Stimulated activated naive CD8-positive, alpha-beta T cell treated with anti-CD3 and anti-CD28 coated beads, Interleukin-15, Interleukin-2, amounts not matched to agents 100 ng/mL and 50 ng/mL, for 24 hours (primary cell): ENCODE measurements at regions not wholly inside any gene's neighbourhood (a gene's known extent, or its start where the extent isn't known, plus 50 kb on each side); places are given as distances from the start of the nearest gene placed in this dataset.

ENCODE experiments used
- H3K27ac Mint-ChIP-seq: one replicate; pipeline ENCODE4 v1.8.0; 2021; ENCODE audit warnings: mild to moderate bottlenecking, mixed read lengths
- H3K27me3 Mint-ChIP-seq: one replicate; pipeline ENCODE4 v1.8.0; 2021; ENCODE audit warnings: mixed read lengths
- H3K36me3 Mint-ChIP-seq: one replicate; pipeline ENCODE4 v1.8.0; 2021; ENCODE audit warnings: low read depth, mixed read lengths
- H3K4me1 Mint-ChIP-seq: one replicate; pipeline ENCODE4 v1.8.0; 2021; ENCODE audit warnings: low read depth, mixed read lengths
- H3K4me3 Mint-ChIP-seq: one replicate; pipeline ENCODE4 v1.8.0; 2021; ENCODE audit warnings: mild to moderate bottlenecking, mixed read lengths
- H3K9me3 Mint-ChIP-seq: one replicate; pipeline ENCODE4 v1.8.0; 2021; ENCODE audit warnings: mixed read lengths

- H3K9me3 Mint-ChIP-seq: no peaks in the 10 kb centered on the region
- H3K27me3 Mint-ChIP-seq: no peaks in the 10 kb centered on the region
- no peaks in the 10 kb centered on the region for H3K36me3 Mint-ChIP-seq
- H3K27ac Mint-ChIP-seq: no peak overlapping the region
- H3K4me1 Mint-ChIP-seq: peaks cover 19% of the 10 kb centered on the region
- H3K4me3 Mint-ChIP-seq: no peak overlapping the region
These were observed 178.5 kb upstream of the TRIB2 start for GRCh38 chr2:12538138-12538694.

GRCh38 chr2:12539336-12539735, 177.4 kb upstream of the TRIB2 start:
- no peaks in the 10 kb centered on the region for H3K27me3 Mint-ChIP-seq
- H3K36me3 Mint-ChIP-seq: no peaks in the 10 kb centered on the region
- peaks cover 16% of the 10 kb centered on the region for H3K4me1 Mint-ChIP-seq
- no peak overlapping the region for H3K4me3 Mint-ChIP-seq
- no peaks in the 10 kb centered on the region for H3K9me3 Mint-ChIP-seq
- H3K27ac Mint-ChIP-seq: no peak overlapping the region

- peaks cover 12% of the 10 kb centered on the region for H3K4me1 Mint-ChIP-seq
- no peak overlapping the region for H3K27ac Mint-ChIP-seq
- H3K36me3 Mint-ChIP-seq: no peaks in the 10 kb centered on the region
These were observed 176.8 kb upstream of the TRIB2 start for GRCh38 chr2:12539776-12540562.

GRCh38 chr2:12543076-12543977, 173.4 kb upstream of the TRIB2 start:
- Mint-ChIP-seq H3K4me1 (peaks cover 8% of the 10 kb centered on the region), H3K27me3 (no peaks in the 10 kb centered on the region), H3K4me3 (no peak overlapping the region), H3K27ac (no peak overlapping the region), H3K9me3 (no peaks in the 10 kb centered on the region), H3K36me3 (no peaks in the 10 kb centered on the region)

More at GRCh38 chr2:12539776-12540562, 176.8 kb upstream of the TRIB2 start:
- Mint-ChIP-seq H3K4me3 (no peak overlapping the region), H3K9me3 (no peaks in the 10 kb centered on the region), H3K27me3 (no peaks in the 10 kb centered on the region)

DNA sequence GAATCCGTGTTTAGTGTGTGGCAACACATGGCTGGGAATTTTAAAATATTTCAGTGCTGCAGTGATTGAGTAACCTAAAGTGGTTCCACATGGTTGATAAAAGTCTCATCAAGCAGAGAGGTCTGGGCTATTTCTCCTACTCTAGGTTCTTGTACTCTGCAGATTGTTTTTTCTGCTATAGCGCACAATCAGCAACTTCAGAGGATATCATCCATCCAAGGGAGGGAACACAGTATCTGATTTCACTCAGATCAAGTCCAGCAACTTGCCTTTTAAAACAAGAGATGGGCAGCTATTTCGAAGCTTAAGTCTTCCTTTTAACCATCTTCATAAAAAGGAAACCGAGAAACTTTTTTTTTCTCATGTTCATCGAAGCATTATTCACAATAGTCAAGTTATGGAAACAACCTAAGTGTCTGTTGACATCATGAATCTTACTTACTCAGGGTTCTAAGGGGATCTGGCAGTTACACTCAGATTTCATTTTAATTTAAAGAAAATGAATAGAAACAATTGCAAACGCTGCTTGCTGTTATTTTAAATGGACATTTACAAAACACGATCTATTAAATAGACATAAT, 172.7 kb upstream of the TRIB2 start:
- Mint-ChIP-seq H3K27me3 (no peaks in the 10 kb centered on the region), H3K4me3 (no peak overlapping the region), H3K9me3 (no peaks in the 10 kb centered on the region)

DNA sequence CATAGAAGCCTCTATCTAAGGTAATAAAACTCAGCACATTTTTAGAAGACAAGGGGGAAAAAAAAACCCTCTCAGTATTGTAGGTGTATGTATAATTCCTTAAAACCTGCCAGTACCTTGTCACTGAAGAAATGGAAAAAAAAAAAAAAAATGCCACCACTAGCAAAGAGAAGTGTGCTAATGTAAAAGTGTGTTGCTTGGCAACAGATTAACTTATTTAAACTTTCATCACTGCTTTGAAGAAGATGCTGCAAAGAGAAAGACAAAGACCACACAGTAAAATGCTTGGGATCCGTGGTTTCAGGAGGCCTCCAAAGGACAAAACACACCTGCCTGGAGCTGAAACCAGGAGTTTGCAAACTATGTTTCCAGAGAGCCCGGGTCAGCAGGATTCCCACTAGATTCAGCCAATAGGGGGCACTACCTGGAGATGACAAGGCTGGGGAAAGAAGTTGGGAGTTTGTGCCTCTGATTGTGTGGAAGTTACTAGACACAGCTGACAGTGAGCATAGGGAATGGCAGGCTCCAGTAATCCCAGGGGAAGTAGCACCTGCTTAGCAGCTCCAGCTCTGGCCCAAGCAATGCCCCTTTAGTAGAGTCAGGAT, 169.1 kb upstream of the TRIB2 start:
- Mint-ChIP-seq H3K27ac (no peak overlapping the region), H3K4me3 (no peak overlapping the region), H3K9me3 (peaks cover 8% of the 10 kb centered on the region), H3K27me3 (no peaks in the 10 kb centered on the region), H3K36me3 (no peaks in the 10 kb centered on the region), H3K4me1 (peaks cover 8% of the 10 kb centered on the region)

More for the DNA sequence above, 172.7 kb upstream of the TRIB2 start:
- H3K27ac Mint-ChIP-seq: no peak overlapping the region
- peaks cover 8% of the 10 kb centered on the region for H3K4me1 Mint-ChIP-seq
- no peaks in the 10 kb centered on the region for H3K36me3 Mint-ChIP-seq

GRCh38 chr2:12548906-12549305, 167.8 kb upstream of the TRIB2 start:
- Mint-ChIP-seq H3K4me3 (no peak overlapping the region), H3K4me1 (peaks cover 5% of the 10 kb centered on the region), H3K9me3 (peaks cover 8% of the 10 kb centered on the region), H3K36me3 (no peaks in the 10 kb centered on the region), H3K27me3 (no peaks in the 10 kb centered on the region), H3K27ac (no peak overlapping the region)

DNA sequence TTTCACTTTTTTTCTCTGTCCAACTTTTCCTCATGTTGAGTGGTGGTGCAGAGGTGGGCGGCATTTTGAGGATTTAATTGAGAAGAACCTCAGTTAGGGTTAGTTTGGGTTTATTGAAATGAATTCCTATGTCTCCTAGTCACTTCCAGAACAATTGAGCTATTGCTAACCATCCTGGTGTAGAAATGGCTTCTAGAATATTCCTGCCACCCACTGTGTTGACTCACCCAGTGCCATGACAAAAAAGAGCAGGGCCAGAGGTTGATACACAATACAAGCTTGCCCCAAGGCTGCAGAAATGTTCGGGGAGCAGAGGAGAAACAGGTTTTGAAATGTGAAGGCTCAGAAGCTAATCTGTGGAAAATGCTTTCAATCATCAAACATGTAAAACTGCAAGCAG, 167.1 kb upstream of the TRIB2 start:
- Mint-ChIP-seq H3K27ac (no peak overlapping the region), H3K4me3 (no peak overlapping the region), H3K36me3 (no peaks in the 10 kb centered on the region), H3K9me3 (peaks cover 8% of the 10 kb centered on the region), H3K27me3 (no peaks in the 10 kb centered on the region), H3K4me1 (peaks cover 12% of the 10 kb centered on the region)

DNA sequence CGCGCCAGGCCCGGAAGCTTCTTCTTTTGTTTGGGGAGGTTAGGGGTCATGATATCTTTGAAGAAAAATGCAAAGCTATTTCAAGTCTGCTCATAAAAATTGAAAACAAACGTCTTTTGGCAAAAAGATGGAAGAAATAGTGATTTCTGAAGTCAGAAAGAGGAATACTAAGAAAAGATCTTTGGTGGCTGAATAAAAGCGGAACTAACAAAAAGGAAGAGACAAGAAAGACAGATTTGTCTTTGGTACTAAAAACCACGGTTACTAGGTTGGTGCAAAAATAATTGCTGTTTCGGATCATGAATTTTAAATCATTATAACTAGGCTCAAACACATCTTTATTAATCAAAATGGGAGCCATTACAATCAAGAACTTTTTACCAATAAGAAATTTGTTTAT, 164.6 kb upstream of the TRIB2 start:
- Mint-ChIP-seq H3K27ac (no peak overlapping the region), H3K4me1 (peaks cover 37% of the 10 kb centered on the region), H3K27me3 (no peaks in the 10 kb centered on the region), H3K9me3 (peaks cover 8% of the 10 kb centered on the region), H3K4me3 (no peak overlapping the region), H3K36me3 (no peaks in the 10 kb centered on the region)

DNA sequence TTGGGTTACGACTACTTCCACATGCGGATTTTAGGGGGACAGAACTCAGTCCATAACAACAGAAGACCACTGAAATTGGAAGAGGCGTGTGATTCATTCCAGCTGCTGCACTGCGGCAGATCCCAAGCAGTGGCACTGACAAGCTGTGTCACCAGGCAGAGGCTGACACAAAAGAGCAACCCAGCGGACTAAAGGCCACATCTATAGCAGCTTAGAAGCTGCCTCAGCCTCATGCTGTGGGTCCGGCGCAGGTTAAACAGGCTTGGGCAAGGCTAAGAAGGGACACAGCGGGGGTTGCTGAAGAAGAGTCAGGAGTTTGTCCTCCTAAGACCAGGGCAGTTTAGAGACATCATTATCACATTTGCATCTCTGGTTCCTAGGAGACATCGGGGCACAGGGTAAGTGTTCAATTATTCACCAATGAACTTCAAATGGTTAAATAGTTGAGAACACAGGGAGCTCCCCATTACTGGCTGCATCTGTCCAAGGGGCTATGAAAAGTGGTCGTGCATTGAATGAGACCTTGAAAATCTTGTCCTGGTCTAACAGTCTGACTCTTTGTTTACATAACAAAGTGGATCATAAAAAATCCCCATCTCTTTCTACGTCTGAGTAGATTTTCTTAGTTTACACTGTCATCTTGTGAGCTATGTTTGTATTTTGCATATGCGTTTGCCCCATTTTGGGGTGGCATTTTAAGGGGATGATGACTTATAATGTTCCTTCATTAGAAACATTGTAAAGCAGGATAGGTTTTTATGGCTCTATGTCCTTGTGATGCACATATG, 162.3 kb upstream of the TRIB2 start:
- Mint-ChIP-seq H3K27ac (peak overlapping the region; percentile 88), H3K4me3 (peak overlapping the region; percentile 58)

GRCh38 chr2:12555012-12555645, 161.6 kb upstream of the TRIB2 start:
- H3K27ac Mint-ChIP-seq: peak overlapping the region; percentile 88
- no peaks in the 10 kb centered on the region for H3K36me3 Mint-ChIP-seq
- peaks cover 45% of the 10 kb centered on the region for H3K4me1 Mint-ChIP-seq
- H3K27me3 Mint-ChIP-seq: no peaks in the 10 kb centered on the region
- H3K9me3 Mint-ChIP-seq: peaks cover 8% of the 10 kb centered on the region
- peak overlapping the region; percentile 58 for H3K4me3 Mint-ChIP-seq

More for the DNA sequence above, 162.3 kb upstream of the TRIB2 start:
- Mint-ChIP-seq H3K27me3 (no peaks in the 10 kb centered on the region), H3K36me3 (no peaks in the 10 kb centered on the region), H3K9me3 (peaks cover 8% of the 10 kb centered on the region), H3K4me1 (peaks cover 45% of the 10 kb centered on the region)

DNA sequence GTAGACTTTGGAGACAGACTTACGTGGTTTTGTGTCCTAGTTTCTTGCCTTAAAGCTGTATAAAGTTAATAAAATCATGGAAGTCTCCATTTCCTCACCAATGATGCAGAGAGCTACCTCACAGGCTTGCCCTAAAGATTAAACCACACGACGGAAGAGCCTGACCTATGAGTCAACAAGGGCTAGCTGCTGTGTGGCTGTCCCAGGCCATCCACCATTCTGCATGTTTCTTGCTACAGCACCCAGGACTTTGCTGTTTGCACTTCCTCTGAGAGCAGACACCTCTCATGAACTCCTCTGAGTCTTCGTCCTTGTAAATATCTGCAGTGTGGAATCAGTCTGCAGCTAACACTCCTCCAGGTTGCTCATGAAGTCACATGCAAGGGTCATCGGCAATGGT, 160.0 kb upstream of the TRIB2 start:
- H3K4me1 Mint-ChIP-seq: peaks cover 45% of the 10 kb centered on the region
- peak overlapping the region; percentile 79 for H3K27ac Mint-ChIP-seq
- H3K9me3 Mint-ChIP-seq: peaks cover 5% of the 10 kb centered on the region
- peak overlapping the region; percentile 38 for H3K4me3 Mint-ChIP-seq
- H3K27me3 Mint-ChIP-seq: no peaks in the 10 kb centered on the region
- H3K36me3 Mint-ChIP-seq: no peaks in the 10 kb centered on the region

- no peaks in the 10 kb centered on the region for H3K36me3 Mint-ChIP-seq
- H3K27me3 Mint-ChIP-seq: no peaks in the 10 kb centered on the region
- no peak overlapping the region for H3K27ac Mint-ChIP-seq
- H3K4me1 Mint-ChIP-seq: peaks cover 45% of the 10 kb centered on the region
- no peaks in the 10 kb centered on the region for H3K9me3 Mint-ChIP-seq
- no peak overlapping the region for H3K4me3 Mint-ChIP-seq
These were observed 159.0 kb upstream of the TRIB2 start for GRCh38 chr2:12557688-12558087.
